ENCODE measurements at regions not wholly inside any gene's neighbourhood (a gene's known extent, or its start where the extent isn't known, plus 50 kb on each side); places are given as distances from the start of the nearest gene placed in this dataset.

- DNase-seq = no peak
Observed at GRCh38 chr2:59622599-59623308, 930.7 kb downstream of the BCL11A start.

GRCh38 chr2:59604123-59604522 lies 949.3 kb downstream of the BCL11A start:
- DNase-seq = no peak

- no peak for DNase-seq
Observed at GRCh38 chr2:59594671-59595222, 958.7 kb downstream of the BCL11A start.

GRCh38 chr2:59590798-59591197 lies 962.7 kb downstream of the BCL11A start:
- DNase-seq = no peak

GRCh38 chr2:59589881-59590280 lies 963.6 kb downstream of the BCL11A start:
- no peak for DNase-seq

- no peak for DNase-seq
Observed at GRCh38 chr2:59588286-59588685, 965.2 kb downstream of the BCL11A start.

- DNase-seq = no peak
Observed at GRCh38 chr2:59586176-59586575, 967.3 kb downstream of the BCL11A start.

GRCh38 chr2:59585655-59586054 lies 967.8 kb downstream of the BCL11A start:
- no peak for DNase-seq

GRCh38 chr2:59584958-59585357 lies 968.5 kb downstream of the BCL11A start:
- DNase-seq = peak; percentile 8

GRCh38 chr2:59583173-59583765 lies 970.2 kb downstream of the BCL11A start:
- no peak for DNase-seq

GRCh38 chr2:59578349-59578748 lies 975.1 kb downstream of the BCL11A start:
- DNase-seq = no peak

GRCh38 chr2:59575191-59575590 lies 978.3 kb downstream of the BCL11A start:
- DNase-seq = no peak

GRCh38 chr2:59572227-59572626 lies 981.2 kb downstream of the BCL11A start:
- no peak for DNase-seq

- no peak for DNase-seq
Observed at GRCh38 chr2:59570818-59571217, 982.6 kb downstream of the BCL11A start.

- no peak for DNase-seq
Observed at GRCh38 chr2:59569124-59569523, 984.3 kb downstream of the BCL11A start.

- DNase-seq = no peak
Observed at GRCh38 chr2:59568461-59568860, 985.0 kb downstream of the BCL11A start.

GRCh38 chr2:59567151-59567550 lies 986.3 kb downstream of the BCL11A start:
- DNase-seq = no peak

- no peak for DNase-seq
Observed at GRCh38 chr2:59566739-59567138, 986.7 kb downstream of the BCL11A start.

GRCh38 chr2:59561281-59561680 lies 992.2 kb downstream of the BCL11A start:
- no peak for DNase-seq

- no peak for DNase-seq
Observed at GRCh38 chr2:59560769-59561168, 992.7 kb downstream of the BCL11A start.

GRCh38 chr2:59540864-59541263 lies 1012.6 kb downstream of the BCL11A start:
- no peak for DNase-seq

- DNase-seq = no peak
Observed at GRCh38 chr2:59538398-59538911, 1015.0 kb downstream of the BCL11A start.

GRCh38 chr2:59532808-59533207 lies 1020.6 kb downstream of the BCL11A start:
- DNase-seq = no peak

GRCh38 chr2:59530258-59530657 lies 1023.2 kb downstream of the BCL11A start:
- no peak for DNase-seq
